CD4-positive, alpha-beta T cell treated with Interleukin-17A for 1 hour (primary cell): ENCODE measurements at regions not wholly inside any gene's neighbourhood (a gene's known extent, or its start where the extent isn't known, plus 50 kb on each side); places are given as distances from the start of the nearest gene placed in this dataset.
"Not testable (repeated sequence)": the region's sequence is repeated elsewhere in the genome, so short reads cannot be mapped to it uniquely, and the experiment has no call there.

Source experiments
- DNase-seq: peaks from one replicate; pipeline ENCODE4 v3.0.0-alpha.2; 2020

DNA sequence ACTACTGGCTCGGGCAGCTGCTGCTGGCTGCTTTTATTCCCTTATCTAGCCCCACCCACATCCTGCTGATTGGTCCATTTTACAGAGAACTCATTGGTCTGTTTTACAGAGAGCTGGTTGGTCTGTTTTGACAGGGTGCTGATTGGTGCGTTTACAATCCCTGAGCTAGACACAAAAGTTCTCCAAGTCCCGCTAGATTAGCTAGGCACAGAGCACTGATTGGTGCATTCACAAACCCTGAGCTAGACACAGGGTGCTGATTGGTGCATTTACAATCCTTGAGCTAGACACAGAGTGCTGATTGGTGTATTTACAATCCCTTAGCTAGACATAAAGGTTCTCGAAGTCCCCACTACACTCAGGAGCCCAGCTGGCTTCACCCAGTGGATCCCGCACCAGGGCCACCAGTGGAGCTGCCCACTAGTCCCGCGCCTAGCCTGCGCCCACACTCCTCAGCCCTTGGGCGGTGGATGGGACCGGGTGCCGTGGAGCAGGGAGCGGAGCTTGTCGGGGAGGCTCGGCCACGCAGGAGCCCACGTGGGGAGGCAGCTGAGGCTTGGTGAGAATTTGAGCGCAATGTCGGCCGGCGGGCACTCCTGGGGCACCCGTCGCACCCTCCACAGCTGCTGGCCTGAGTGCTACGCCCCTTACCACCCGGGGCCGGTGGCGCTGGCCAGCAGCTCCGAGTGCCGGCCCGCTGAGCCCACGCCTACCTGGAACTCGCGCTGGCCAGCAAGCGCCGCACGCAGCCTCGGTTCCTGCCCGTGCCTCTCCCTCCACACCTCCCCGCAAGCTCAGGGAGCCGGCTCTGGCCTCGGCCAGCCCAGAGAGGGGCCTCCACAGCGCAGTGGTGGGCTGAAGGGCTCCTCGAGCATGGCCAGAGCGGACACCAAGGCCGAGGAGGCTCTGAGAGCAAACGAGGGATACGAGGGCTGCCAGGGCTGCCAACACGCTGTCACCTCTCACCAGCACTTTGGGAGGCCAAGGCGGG lies 91.1 kb upstream of the HS3ST2 start:
- not testable (repeated sequence) for DNase-seq

- DNase-seq, result no peak
Observed at GRCh38 chr16:22726868-22727267, 87.1 kb upstream of the HS3ST2 start.

- no peak for DNase-seq
Observed at GRCh38 chr16:22727285-22728166, 86.4 kb upstream of the HS3ST2 start.

GRCh38 chr16:22728167-22728836 lies 85.7 kb upstream of the HS3ST2 start:
- no peak for DNase-seq

- no peak for DNase-seq
Observed at GRCh38 chr16:22732400-22732799, 81.6 kb upstream of the HS3ST2 start.

- no peak for DNase-seq
Observed at GRCh38 chr16:22732959-22733358, 81.0 kb upstream of the HS3ST2 start.

DNA sequence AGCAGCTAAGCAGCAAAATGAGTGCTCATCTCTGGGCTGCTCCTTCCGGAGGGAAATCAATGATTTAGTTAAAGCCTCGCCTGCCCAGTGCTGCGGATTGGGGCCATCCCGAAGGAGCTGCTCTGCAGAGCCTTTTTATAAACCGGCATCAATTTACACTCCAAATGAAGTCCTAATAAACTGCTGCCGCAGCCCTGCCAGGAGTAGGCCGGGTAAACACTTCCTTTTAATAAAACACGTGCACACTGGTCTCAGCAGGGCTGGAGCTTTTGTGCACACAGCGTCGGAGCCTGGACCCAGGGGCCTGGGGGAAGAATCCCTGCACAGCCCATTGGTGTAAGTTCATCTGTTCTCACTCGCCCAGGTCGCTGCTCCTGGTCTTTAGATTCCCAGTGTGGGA lies 79.6 kb upstream of the HS3ST2 start:
- no peak for DNase-seq

DNA sequence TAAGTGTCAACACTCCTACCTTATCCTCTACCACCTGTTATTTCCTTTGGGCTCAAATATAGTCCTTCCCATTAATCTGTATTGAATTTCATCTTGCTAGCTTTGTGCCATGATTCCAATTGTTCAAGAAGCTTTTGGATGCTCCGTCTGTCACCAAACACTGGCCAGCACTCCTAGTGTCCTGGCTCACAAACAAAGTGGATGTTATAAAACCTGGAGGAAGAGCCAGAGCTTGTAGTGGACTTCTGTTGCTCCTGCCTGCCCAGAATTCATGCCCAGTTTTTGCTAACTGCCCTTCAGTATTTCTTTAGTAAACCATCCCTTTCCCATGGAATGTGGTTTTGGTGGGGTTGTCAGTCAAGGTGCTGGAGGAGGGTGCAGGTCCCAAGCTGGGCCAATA lies 77.2 kb upstream of the HS3ST2 start:
- no peak for DNase-seq

DNA sequence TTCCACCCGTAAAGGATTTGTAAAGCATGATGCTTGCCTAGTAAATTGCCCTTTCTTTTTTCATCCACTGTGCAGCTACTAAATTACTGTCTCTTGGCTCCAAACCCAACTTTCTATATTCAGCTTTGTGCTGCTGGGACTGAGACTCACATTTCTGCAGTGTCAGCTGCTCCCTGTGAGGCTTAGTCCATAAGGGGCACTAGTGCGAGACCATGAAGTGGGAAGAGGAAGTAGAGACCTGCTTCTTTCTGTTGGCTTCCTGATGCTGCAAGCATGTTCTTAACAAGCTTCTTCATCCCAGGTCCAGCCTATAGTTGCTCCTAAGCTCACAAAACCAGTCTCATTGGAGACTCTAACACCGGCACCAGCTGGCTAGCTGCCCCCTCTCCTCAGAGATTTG lies 74.9 kb upstream of the HS3ST2 start:
- DNase-seq, result no peak

GRCh38 chr16:22743401-22743800 lies 70.6 kb upstream of the HS3ST2 start:
- DNase-seq, result no peak

- DNase-seq, result no peak
Observed at GRCh38 chr16:22751104-22751667, 62.8 kb upstream of the HS3ST2 start.

GRCh38 chr16:22751685-22752084 lies 62.3 kb upstream of the HS3ST2 start:
- DNase-seq, result no peak

GRCh38 chr16:22753451-22753850 lies 60.5 kb upstream of the HS3ST2 start:
- no peak for DNase-seq

DNA sequence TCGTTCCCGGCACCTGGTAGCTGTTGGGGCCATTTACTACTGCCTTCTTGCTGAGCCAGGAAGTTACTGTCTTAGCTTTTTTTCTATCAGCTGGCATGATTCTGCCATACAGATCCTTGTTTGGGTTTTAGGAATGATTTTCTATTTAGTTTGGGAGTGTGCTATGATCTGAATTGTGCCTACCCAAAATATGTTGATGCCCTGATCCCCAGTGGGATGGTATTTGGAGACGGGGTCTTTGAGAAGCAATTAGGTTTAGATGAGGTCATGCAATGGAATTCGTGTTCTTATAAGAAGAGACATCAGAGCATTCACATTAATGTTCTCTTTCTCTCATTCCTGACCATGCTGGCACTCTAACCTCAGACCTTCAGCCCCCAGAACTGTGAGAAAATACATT lies 59.4 kb upstream of the HS3ST2 start:
- DNase-seq, result no peak

DNA sequence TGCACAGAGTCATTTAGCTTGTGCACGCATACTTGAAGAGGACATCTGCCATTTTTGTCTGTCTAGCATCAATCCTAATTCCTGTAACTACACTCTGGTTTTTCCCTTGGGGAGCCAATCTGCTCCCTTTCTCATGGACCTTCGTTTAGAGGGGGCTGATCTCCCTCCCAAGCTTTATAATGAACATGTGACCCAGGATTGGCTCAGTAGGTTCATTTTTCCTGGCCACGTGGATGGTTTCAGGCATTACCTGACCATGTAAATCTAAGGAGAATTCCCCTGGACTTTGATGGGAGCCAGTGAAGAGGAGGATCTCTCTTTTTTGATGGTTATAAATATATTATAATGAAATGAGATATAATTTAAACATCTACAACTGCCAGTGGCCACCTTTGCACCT lies 56.8 kb upstream of the HS3ST2 start:
- no peak for DNase-seq

GRCh38 chr16:22762486-22762885 lies 51.5 kb upstream of the HS3ST2 start:
- no peak for DNase-seq

GRCh38 chr16:22763437-22764080 lies 50.4 kb upstream of the HS3ST2 start:
- DNase-seq, result no peak
